Natural killer cell (primary cell): ENCODE measurements at regions not wholly inside any gene's neighbourhood (a gene's known extent, or its start where the extent isn't known, plus 50 kb on each side); places are given as distances from the start of the nearest gene placed in this dataset.

Source experiments
- ATAC-seq, 3 donors: fragments of 150-1000 bp in 2 of 3; fragments of 200-7000 bp in 1 of 3; cut with Tn5 transposase; 1 replicate in 1 of 3; 2 replicates in 2 of 3; pipeline ENCODE4 v1.10.0; 2021; ENCODE audit warnings: mild to moderate bottlenecking in 2 of 3, moderate library complexity in 2 of 3
- DNase-seq, 2 donors: peaks; one replicate each; pipeline versions ENCODE4 v3.0.0 to v3.0.0-alpha.2; 2013 to 2021; ENCODE audit warnings: mixed read lengths in 1 of 2
- H3K27ac ChIP-seq: one replicate; pipeline ENCODE4 v1.5.1; 2013; ENCODE audit warnings: mild to moderate bottlenecking, low read length
- H3K27me3 ChIP-seq: one replicate; pipeline ENCODE4 v1.6.1; 2013; ENCODE audit warnings: low read length; ENCODE audit not compliant: control insufficient read depth, insufficient read depth
- H3K36me3 ChIP-seq: one replicate; pipeline ENCODE4 v1.6.1; 2013; ENCODE audit warnings: low read length; ENCODE audit not compliant: control insufficient read depth, insufficient read depth
- H3K4me1 ChIP-seq: one replicate; pipeline ENCODE4 v1.6.1; 2013; ENCODE audit warnings: low read length; ENCODE audit not compliant: control insufficient read depth, insufficient read depth
- H3K4me3 ChIP-seq: one replicate; pipeline ENCODE4 v1.5.1; 2013; ENCODE audit warnings: low read length
- H3K9me3 ChIP-seq: one replicate; pipeline ENCODE4 v1.6.1; 2013; ENCODE audit warnings: low read length; ENCODE audit not compliant: control insufficient read depth, insufficient read depth
- H3K27ac Mint-ChIP-seq, 2 donors: one replicate each; pipeline ENCODE4 v1.8.0; 2022; ENCODE audit warnings: mild to moderate bottlenecking in 2 of 2, mixed read lengths in 2 of 2, moderate library complexity in 1 of 2
- H3K27me3 Mint-ChIP-seq, 2 donors: one replicate each; pipeline ENCODE4 v1.8.0; 2022; ENCODE audit warnings: low read depth in 2 of 2, mixed read lengths in 2 of 2
- H3K36me3 Mint-ChIP-seq: one replicate; pipeline ENCODE4 v1.8.0; 2022; ENCODE audit warnings: mixed read lengths
- H3K4me1 Mint-ChIP-seq, 2 donors: one replicate each; pipeline ENCODE4 v1.8.0; 2022; ENCODE audit warnings: mixed read lengths in 2 of 2
- H3K4me3 Mint-ChIP-seq: one replicate; pipeline ENCODE4 v1.8.0; 2022; ENCODE audit warnings: mild to moderate bottlenecking, moderate library complexity, mixed read lengths
- H3K9me3 Mint-ChIP-seq, 2 donors: one replicate each; pipeline ENCODE4 v1.8.0; 2022; ENCODE audit warnings: mixed read lengths in 2 of 2
- CTCF ChIP-seq: fragments of 200-600 bp; IDR thresholded peaks from one replicate; pipeline ENCODE4 v1.8.0; 2022; ENCODE audit warnings: antibody characterized with exemption
- WGBS: methylation state at CpG from one replicate; pipeline ENCODE4 v1.1.7; 2013; ENCODE audit warnings: missing lambda C conversion rate; ENCODE audit not compliant: insufficient coverage; 5-methylcytosine and 5-hydroxymethylcytosine counted together
- intact Hi-C: fragments of 100-400 bp; cut with micrococcal nuclease; formaldehyde crosslinking; loops from one replicate; pipeline ENCODE4 v1.14.2; 2022

GRCh38 chr3:127384717-127385539, 97.1 kb upstream of the PRR20G start:
- no peaks in the 10 kb centered on the region for H3K4me1 ChIP-seq
- Mint-ChIP-seq H3K27ac (no peak overlapping the region), H3K4me3 (no peak overlapping the region), H3K36me3 (no peaks in the 10 kb centered on the region), H3K4me1 (no peaks in the 10 kb centered on the region), H3K27me3 (peaks cover 8 to 13% of the 10 kb centered on the region in 2 donors), H3K9me3 (no peaks in the 10 kb centered on the region)
- no peak overlapping the region for H3K27ac ChIP-seq
- H3K9me3 ChIP-seq, result no peaks in the 10 kb centered on the region
- H3K36me3 ChIP-seq, result no peaks in the 10 kb centered on the region
- 83% methylated on average over 16 of the region's 18 CpGs for WGBS
- no peak overlapping the region for H3K4me3 ChIP-seq
- DNase-seq (no peak), ATAC-seq (no peak)
- intact Hi-C loops, result no loop called here
- TF ChIP-seq CTCF, result no peak
- H3K27me3 ChIP-seq, result no peaks in the 10 kb centered on the region

- no peaks in the 10 kb centered on the region for H3K9me3 Mint-ChIP-seq
- H3K27ac Mint-ChIP-seq, result no peak overlapping the region
- H3K36me3 ChIP-seq, result no peaks in the 10 kb centered on the region
- ATAC-seq (no peak), DNase-seq (no peak)
- no peak for TF ChIP-seq CTCF
- no peak overlapping the region for H3K27ac ChIP-seq
- peaks cover 8% of the 10 kb centered on the region in 2 donors for H3K27me3 Mint-ChIP-seq
- no peak overlapping the region for H3K4me3 Mint-ChIP-seq
- H3K4me1 Mint-ChIP-seq, result no peaks in the 10 kb centered on the region
- no peaks in the 10 kb centered on the region for H3K9me3 ChIP-seq
- H3K36me3 Mint-ChIP-seq, result no peaks in the 10 kb centered on the region
- WGBS, result 70% methylated on average over 5 of the region's 10 CpGs
- no peaks in the 10 kb centered on the region for H3K4me1 ChIP-seq
- no peaks in the 10 kb centered on the region for H3K27me3 ChIP-seq
- no peak overlapping the region for H3K4me3 ChIP-seq
- intact Hi-C loops, result no loop called here
These were observed 95.9 kb upstream of the PRR20G start for GRCh38 chr3:127383656-127384179.

GRCh38 chr3:127377801-127378655, 90.2 kb upstream of the PRR20G start:
- Mint-ChIP-seq H3K4me1 (no peaks in the 10 kb centered on the region), H3K4me3 (no peak overlapping the region), H3K9me3 (no peaks in the 10 kb centered on the region), H3K36me3 (no peaks in the 10 kb centered on the region), H3K27me3 (peaks cover 0 to 9% of the 10 kb centered on the region in 2 donors), H3K27ac (no peak overlapping the region)
- TF ChIP-seq CTCF, result no peak
- DNase-seq (no peak), ATAC-seq (no peak)
- H3K36me3 ChIP-seq, result no peaks in the 10 kb centered on the region
- no peaks in the 10 kb centered on the region for H3K4me1 ChIP-seq
- H3K4me3 ChIP-seq, result no peak overlapping the region
- peaks cover 5% of the 10 kb centered on the region for H3K9me3 ChIP-seq
- H3K27me3 ChIP-seq, result no peaks in the 10 kb centered on the region
- intact Hi-C loops, result no loop called here
- 80% methylated on average over 11 of the region's 11 CpGs for WGBS
- no peak overlapping the region for H3K27ac ChIP-seq
